Fibroblast of peridontal ligament (primary cell): ENCODE measurements at regions not wholly inside any gene's neighbourhood (a gene's known extent, or its start where the extent isn't known, plus 50 kb on each side); places are given as distances from the start of the nearest gene placed in this dataset.

ENCODE experiments used
- DNase-seq: peaks from one replicate; pipeline ENCODE4 v3.0.0-alpha.2; 2010; ENCODE audit errors: extremely low read depth

GRCh38 chr7:47638679-47639315 is 56.9 kb upstream of the TNS3 start:
- peak; percentile 68 for DNase-seq

GRCh38 chr7:47636433-47637175 is 54.7 kb upstream of the TNS3 start:
- DNase-seq, result no peak

GRCh38 chr7:47636081-47636432 is 54.1 kb upstream of the TNS3 start:
- no peak for DNase-seq

DNA sequence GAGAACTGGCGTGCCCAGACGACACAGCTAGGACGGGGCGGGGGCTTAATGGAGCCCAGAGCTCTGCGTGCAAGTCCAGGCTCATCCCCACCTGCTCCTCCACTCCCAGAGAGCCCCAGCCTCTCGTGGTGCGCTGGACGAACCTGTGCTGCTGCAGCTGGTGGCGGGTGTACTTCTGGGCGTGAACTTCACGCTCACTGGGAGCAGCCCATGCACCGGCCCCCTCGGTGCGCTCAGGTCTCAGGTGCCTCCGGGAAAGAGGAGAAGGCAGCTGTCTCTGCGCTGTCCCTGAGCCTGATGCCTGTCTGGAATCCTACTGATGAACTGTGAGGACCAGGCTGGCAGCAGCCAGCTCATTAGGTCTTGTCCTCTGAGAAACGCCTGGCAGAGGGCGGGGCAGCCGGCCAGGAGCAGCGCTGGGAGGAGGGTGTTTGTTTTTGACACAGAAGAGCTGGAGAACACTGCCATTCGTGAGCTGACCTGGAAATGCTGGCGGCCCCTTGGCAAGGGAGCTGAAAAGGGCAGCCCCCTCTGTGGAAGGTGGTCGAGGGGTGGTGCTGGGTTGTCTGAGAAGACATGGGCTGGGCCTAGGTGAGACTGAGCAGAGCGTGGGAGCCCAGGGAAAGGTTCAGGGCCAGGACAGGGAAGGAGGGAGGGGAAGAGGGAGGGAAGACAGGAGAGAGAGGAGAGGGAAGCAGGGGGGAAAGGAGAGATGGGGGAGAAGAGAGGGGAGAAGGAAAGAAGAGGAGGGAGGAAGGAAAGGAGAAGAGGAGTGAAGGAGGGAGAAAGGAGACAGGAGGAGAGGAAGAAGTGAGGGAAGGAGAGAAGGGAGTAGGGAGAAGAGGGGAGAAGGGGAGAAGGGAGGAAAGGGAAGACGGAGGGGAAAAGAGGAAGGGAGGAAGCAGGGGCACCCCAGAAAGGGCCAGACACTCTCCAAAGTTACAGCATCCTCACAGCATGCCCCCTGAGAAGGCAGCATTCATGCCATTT is 53.5 kb upstream of the TNS3 start:
- no peak for DNase-seq

DNA sequence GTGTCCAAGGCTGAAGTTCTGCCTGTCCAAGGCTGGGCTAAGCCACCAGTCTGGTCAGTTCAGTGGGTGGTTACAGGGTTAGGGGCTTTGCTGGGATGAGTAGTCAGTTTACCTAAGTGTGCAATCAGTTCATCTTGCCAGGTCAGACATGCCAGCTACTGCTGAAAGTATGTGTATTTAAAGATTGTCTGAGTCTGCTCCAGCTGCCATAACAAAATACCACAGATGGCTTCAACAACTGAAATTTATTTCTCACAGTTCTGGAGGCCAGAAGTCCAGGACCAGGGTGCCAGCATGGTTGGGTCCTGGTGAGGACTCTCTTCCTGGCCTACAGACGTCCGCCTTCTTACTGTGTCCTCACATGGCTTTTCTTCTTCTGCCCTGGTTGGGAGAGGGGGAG is 52.4 kb upstream of the TNS3 start:
- no peak for DNase-seq

- no peak for DNase-seq
These were observed 51.2 kb upstream of the TNS3 start for GRCh38 chr7:47633134-47633533.
